ENCODE measurements at regions not wholly inside any gene's neighbourhood (a gene's known extent, or its start where the extent isn't known, plus 50 kb on each side); places are given as distances from the start of the nearest gene placed in this dataset.
"Not testable (repeated sequence)": the region's sequence is repeated elsewhere in the genome, so short reads cannot be mapped to it uniquely, and the experiment has no call there.

DNA sequence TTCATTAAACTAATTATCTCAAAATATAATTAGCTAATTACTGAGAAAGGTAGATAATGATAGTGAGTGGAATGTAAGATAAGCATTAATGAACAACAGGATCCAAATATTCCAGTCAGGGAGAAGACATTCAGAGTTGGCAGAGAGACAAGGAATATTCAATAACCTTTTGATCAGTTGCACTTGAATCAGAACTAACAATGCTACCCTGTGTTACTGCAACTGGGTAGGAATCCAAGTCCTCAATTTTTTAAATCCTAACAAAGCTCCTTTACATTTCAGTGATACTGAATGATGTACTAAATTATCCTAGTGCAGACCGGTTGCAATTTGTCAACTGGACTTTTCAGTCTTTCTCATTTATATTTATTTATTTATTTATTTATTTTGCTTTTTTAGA, 107.1 kb upstream of the MIR17HG start:
- no peak for DNase-seq

DNA sequence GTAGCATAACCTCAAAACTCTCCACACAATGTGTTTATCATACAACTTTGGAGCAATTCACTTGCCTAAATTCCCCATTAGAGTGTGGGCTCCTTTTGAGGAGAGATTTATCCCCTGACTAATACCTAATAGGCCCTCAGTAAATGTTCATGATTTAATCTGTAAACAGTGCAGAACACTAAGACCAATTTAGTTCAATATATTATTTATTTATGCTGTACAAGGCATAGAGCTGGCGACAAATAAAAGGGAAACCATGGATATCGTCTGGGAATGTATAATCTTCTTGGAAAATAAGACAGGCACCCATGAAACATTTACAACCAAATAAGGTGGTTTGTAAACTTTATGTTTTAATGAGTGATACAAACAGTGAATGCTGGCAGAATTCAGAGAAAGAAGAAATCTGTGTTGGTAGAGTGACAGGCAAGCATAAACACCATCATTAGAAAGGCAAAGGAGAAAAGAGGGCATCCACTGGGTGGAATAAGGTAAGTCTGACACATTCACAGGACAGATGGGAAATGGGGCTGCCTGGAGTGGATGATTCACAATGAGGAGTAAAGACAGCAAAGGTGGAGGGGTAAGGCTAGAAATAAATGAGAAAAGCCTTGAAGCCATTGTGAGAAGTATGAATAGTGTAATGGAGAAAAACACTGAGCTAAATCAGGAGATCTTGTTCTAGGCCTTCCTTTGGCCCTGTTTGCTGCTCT, 106.1 kb upstream of the MIR17HG start:
- DNase-seq = no peak

DNA sequence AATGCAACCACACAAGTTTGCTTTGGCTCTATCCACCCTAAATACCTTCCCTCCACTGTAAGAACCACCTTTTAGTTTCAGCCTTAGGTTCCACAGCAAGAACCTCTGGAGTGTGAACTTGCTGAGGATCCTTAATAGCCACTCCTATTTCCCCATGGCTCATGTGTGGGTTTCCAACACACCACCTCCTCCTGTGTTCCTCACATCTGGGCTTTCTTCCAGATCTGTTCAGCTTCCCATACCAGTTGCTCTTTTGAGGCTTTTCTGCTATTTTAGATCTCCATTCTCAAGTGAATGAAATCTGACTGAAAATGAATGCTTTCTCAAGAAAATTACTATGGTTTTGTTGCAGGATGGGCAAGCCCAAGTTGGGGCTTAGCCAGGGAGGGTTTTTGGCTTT, 104.8 kb upstream of the MIR17HG start:
- DNase-seq = no peak

DNA sequence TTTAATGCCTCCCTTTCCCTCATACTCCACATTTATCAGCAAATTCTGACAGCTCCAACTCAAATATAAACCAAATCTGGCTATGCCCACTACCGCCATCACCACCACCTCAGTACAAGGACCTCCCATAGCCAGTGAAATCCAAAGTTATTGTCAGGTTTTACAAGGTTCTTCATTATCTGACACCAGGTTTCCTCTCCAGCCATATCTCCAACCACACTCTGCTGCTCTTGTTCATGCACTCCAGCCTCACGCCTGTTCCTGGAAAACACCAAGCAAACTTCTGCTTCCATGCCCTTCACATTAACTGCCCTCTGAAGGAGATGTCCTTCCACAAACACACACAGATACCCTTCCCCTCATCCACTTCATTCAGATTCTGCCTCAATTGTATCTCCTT, 102.2 kb upstream of the MIR17HG start:
- no peak for DNase-seq

DNA sequence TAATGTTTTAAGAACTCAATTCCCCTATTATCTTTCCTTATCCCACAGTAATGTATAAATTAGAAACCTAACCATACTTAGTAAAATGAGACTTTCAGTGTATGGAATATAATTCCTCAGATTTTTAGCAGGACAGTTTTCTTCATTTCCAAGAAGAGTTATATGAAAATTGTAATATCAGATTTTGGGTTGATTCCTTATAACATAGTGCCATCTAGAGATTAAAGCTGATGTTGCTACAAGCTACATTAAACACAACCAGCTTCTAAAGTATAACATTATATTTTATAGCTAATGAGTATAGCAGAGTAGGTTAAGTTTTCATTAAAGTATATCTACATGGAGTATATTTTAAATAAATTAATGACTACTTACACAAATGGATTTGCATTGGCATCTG, 99.7 kb upstream of the MIR17HG start:
- peak; percentile 40 for DNase-seq

DNA sequence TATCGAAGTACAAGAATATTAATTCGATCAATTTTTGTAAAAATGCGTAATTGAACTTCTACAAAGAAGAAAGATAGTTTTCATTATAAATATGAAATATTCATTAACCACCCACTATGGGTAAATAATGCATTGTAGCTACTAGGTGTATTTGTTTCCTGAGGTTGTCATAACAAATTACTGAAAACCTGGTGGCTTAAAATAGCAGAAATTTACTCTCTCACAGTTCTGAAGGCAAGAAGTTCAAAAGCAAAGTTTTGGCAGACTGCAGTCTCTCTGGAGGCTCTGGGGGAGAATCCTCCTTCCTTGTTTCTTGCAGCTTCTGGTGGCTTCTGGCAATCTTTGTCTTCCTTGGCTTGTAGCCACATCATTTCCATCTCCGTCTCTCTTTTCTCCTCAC, 99.2 kb upstream of the MIR17HG start:
- no peak for DNase-seq

DNA sequence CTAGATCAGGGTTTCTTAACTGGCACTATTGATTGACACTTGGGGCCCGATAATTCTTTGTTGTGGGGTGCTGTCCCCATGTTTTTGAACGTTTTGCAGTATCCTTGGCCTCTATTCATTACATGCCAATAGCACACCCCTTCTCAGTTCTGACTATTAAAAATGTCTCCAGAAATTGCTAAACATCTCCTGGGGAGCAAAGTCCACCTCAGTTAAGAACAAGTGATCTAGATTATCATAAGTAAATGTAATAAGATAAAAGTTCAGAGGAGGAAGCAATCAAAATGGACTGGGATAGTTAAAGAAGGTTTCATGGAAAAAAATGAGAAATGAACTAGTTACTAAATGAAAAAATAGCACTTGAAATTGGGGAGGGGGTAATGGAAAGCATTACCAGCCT, 98.1 kb upstream of the MIR17HG start:
- DNase-seq = no peak

DNA sequence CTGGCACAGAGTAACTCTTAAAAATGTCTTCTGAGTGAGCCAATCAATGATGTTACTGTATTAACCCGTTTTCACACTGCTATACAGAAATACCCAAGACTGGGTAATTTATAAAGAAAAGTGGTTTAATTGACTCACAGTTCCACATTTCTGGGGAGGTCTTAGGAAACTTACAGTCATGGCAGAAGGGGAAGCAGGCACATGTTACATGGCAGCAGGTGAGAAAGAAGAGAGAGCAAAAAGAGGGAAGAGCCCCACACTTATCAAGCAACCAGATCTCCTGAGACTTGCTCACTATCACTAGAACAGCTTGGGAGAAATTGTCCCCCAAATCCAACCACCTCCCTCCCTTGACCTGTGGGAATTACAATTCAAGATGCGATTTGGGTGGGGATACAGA, 97.6 kb upstream of the MIR17HG start:
- no peak for DNase-seq

DNA sequence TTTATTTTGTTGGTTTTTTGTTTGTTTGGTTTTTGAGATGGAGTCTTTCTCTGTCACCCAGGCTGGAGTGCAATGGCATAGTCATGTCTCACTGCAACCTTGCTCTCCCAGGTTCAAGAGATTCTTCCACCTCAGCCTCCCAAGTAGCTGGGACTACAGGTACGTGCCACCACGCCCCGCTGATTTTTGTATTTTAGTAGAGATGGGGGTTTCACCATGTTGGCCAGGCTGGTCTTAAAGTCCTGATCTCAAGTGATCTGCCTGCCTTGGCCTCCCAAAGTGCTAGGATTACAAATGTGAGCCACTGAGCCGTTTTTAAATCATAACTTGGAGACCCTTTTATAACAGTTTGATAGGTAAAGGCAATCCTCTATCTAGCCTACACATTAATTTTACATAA, 95.9 kb upstream of the MIR17HG start:
- DNase-seq = not testable (repeated sequence)

DNA sequence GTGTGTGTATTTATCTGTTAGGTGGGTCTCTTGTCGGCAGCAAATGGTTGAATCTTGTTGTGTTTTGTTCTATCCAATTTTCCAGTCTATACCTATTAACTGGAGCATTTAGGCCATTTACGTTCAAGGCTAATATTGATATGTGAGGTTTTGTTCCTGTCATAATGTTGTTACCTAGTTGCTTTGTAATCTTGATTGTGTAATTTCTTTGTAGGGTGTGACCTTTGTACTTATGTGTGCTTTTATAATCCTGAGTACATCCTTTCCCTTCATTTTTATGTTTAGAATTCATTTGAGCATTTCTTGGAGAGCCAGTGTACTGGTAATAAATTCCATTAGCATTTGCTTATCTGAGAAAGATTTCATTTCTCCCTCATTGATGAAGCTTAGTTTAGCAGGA, 83.0 kb upstream of the MIR17HG start:
- no peak for DNase-seq

DNA sequence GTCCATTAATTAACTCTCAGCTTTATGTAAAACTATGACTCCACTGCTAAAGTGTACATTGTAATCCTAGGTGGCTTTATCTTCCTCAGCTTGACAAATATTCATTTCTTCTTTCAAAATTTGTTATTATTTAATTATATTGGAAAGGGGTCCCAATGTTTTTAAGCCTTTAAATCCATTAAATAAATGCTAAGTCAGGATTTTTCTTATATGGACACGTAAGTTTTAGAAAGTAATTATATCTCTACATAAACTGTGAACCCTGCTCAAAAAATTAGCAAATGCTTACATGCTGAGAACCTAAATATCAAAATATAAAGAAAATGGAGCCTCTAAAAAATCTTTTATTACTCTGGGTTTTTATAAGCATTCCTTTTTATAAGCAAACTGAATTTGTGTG, 78.2 kb upstream of the MIR17HG start:
- no peak for DNase-seq

DNA sequence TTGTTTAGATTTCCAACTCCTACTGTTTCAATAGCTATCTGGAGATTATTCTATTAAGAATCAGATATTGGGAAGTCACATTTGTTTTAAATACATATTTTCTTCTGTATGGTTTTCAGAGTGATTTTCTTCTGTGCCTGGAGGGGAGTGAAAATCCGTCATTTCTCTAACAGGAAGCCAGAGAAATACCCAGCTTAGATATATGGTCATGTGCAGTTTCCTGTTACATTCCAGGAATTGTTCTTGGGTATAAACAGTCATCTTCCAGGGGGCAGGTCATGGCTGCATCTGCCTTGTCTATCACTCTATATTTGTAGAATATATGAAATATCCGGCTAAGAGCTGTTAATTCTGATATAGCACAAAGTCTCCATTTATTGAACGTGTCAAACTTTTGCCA, 77.5 kb upstream of the MIR17HG start:
- no peak for DNase-seq

DNA sequence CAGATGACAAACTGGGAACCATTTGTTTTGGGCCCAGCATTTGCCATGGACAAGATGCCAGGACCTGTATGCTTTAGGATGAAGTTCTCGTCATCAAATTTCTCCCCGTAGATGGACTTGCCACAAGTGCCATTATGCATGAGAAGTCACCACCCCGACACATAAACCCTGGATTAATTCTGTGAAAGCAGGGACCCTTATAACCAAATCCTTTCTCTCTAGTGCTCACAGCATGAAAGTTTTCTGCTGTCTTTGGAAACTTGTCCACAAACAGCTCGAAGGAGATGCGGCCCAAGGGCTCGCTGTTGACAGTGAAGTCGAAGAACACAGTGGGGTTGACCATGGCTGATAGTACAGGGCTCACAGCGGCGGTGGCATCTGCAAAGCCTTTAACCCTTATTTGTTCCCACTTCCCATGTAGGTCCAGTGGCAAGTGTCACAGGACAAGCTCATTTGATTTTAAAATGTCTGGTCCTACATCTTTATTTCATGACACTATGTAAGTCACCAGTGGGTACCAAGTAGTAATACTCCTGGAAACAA, 75.2 kb upstream of the MIR17HG start:
- DNase-seq = no peak

DNA sequence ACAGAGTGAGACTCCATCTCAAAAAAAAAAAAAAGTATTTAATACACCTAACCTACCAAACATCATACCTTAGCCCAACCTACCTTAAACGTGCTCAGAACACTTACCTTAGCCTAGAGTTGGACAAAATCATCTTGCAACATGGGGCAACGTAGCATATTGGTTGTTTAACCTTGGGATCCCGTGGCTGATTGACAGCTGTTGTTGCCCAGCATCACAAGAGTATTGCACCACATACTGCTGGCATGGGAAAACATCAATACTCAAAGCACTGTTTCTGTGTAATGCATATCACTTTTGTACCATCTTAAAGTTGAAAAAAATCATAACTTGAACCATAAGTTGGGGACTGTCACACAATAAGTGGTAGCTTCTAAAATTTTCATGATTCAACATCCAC, 73.8 kb upstream of the MIR17HG start:
- DNase-seq = no peak

DNA sequence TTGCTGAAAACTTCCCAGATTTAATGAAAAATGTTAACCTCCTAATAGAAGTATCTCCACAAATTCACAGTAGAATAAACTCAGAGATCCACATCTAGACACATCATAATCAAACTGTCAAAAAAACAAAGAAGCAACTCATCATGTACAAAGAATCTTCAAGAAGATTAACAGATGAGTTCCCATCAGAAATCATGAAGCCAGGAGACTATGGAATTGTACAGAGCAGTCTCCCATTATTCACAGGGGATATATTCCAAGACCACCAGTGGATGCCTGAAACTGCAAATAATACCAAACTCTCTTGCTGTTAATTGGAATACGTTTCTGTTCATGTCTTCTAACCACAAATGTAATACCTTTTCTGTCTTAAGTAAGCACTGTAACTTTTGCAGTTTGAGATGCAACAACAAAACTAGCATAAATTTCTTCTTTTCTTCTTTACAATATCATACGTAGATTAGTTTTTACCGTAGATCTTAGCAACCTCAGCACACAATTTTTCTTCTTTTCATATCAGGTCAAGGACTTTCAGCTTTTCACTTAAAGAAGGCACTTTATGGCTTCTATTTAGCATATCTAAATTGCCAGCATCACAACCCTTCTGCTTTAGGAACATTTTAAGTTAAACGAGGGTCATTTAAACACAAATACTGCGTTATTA, 70.3 kb upstream of the MIR17HG start:
- no peak for DNase-seq

DNA sequence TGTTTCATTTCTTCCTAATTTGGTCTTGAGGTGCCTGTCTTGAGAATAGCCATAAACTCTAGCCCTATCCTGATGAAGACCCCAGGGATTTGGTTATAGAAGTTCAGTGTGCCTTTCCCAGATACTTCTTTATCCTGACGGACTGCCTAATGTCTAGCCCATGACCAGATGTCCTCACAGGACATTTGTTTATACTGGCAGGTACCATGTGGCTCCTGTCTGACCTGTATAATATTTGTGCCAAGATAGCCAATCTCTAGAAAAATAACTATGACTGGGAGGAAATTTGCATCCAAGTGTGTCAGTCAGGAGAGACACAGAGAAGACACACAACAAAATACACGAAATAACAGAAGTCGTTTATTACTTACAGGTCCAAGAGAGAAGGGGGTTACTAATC, 69.2 kb upstream of the MIR17HG start:
- no peak for DNase-seq

DNA sequence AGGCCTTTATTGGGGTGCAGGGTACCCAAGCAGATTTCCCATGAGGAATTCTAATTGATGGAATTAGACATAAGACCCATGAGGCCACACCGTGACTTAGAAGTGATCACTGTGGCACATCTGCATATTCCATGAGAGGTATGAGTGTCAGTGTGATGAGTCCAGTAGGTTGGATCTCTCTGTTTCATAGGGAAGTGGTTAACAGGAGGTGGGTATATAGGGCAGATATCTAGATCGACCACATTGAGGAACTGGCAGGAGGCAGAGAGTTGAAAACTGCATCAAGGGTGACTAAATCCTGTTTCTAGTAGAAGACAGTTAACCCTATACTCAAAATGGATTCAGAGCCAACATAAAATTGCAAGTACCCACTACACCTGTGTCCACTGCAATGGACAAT, 68.6 kb upstream of the MIR17HG start:
- DNase-seq = no peak

DNA sequence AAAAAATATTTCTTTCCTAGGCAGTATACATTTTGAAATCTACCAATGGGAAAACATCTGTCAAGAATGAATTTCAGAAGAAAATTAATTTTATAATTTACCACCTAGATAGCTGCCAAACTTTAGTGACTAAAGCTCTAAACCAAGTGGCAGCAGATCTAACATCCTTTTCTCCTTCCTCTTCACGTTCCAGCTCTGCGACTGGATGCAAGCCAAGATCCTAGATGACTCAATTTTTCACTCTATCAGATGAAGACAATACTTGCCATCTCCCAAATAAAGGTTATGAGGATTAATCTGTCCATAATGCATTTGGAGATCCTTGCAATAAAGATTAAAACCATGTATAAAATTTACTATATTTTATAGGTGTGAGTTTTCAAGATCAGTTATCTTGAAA, 66.7 kb upstream of the MIR17HG start:
- DNase-seq = no peak

DNA sequence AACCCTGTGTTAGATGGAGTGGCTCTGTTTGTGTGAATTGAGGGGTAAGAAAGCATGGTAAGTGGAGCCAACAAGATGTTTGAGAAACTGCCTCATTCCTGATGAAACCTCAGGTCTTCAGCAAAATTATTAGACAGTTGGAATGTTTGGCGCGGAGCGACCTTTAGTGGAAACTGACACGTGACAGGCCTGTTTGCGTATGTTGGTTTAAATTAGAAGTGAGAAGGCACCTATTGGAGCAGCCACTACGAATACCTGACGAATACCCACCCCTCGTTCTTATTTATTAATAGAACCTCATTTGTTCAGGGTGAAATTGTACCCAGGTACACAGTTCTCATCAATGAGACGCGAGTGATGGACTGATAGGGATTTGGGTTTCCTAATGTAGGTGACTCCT, 63.2 kb upstream of the MIR17HG start:
- DNase-seq = no peak

DNA sequence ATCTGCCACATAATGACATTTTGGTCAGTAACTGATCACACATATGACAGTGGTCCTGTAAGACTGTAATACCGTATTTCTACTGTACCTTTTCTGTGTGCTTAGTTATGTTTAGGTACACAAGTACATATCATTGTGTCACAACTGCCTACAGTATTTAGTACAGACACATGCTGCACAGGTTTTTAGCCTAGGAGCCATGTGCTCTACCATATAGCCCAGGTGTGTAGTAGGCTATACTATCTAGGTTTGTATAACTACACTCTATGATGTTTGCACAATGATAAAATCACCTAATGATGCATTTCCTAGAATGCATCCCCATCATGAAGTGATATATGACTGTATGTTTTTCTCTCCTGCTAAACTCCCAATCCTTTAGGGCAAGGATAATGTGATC, 61.2 kb upstream of the MIR17HG start:
- DNase-seq = no peak

DNA sequence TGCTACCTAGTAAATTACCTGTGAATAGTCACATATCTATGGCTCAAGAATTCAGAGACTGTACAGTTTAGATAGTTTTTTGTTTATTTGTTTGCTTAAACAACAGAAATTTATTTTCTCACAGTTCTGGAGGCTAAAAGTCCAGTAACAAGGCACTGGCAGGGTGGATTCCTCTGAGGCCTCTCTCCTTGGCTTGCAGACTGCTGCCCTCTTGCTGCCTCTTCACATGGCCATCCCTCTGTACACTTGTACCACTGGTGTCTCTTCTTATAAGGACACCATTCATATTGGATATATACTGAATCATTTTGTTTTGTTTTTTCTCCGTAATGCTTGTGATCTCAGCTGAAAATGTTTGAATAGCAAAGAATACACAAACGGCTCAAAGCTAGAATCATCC, 56.4 kb upstream of the MIR17HG start:
- DNase-seq = no peak

DNA sequence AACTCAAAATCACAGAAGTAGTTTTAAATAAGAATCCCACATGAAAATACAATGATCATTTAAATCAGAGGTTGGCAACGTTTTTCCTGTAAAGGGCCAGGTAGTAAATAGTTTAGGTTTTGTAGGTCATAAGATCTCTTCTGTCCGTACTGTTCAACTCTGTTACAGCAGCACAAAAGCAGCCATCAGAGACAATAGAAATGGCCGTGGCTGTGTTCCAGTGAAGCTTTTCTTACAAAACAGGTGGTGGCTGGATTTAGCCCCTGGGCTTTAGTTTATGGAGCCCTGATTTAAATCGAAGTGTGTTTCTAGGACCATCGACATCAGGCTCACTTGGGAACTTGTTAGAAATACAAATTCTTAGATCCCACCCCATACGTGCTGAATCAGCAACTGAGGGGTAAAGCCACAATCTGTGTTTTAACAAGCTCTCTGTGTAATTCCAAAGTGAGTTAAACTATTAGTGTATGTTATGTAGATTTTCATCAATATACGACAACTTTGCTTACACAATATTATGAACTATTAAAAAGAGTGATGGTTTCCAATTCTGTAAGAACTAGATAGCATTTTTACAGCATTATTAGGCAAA, 54.8 kb upstream of the MIR17HG start:
- peak; percentile 23 for DNase-seq

DNA sequence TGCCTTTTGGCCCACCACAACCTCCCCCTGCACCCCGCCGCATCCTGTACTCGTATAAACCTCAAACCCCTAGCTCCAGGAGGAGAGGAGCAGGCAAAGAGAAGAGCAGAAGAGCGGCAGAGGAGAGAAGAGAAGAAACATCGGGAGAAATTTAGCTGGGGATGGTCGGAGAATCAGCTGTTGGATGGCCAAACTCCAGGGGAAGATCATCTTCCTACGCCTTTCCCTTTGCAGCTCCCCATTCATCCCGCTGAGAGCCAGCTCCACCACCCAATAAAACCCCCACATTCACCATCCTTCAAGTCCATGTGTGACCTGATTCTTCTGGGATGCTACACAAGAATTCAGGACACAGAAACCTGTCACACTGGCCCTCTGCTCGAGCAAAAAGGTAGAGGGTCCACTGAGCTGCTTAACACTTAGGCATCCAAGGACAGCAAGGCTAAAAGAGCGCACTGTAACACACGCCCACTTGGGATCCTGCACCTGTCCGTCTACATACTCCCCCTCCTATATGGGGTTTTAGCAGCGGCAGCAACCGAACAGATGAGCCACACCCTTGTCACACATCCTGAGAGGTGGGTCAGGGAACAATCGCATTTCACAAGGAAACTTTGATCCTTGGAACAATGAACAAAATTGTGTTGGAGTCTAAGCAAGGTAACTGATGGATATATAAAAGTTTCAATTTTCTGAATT, 51.6 kb upstream of the MIR17HG start:
- no peak for DNase-seq

Measured in tongue (tissue), 1 donor.